Adipocyte (in vitro differentiated cells): ENCODE measurements at regions not wholly inside any gene's neighbourhood (a gene's known extent, or its start where the extent isn't known, plus 50 kb on each side); places are given as distances from the start of the nearest gene placed in this dataset.

Experiments used
- DNase-seq: peaks from one replicate; pipeline ENCODE4 v3.0.0-alpha.2; 2015; ENCODE audit warnings: low read depth
- H3K27me3 ChIP-seq: replicated peaks from 2 replicates; pipeline ENCODE4 v1.7.0; 2013; ENCODE audit warnings: mild to moderate bottlenecking, low read length, moderate library complexity; ENCODE audit not compliant: control insufficient read depth, insufficient read depth
- H3K36me3 ChIP-seq: 2 replicates; pipeline ENCODE4 v1.7.0; 2013; ENCODE audit warnings: low read length, mild to moderate bottlenecking, moderate library complexity; ENCODE audit not compliant: control insufficient read depth, insufficient read depth, severe bottlenecking
- H3K4me1 ChIP-seq: 2 replicates; pipeline ENCODE4 v1.7.0; 2013; ENCODE audit warnings: mild to moderate bottlenecking, low read length, moderate library complexity; ENCODE audit not compliant: control insufficient read depth, insufficient read depth
- H3K4me3 ChIP-seq: 2 replicates; pipeline ENCODE4 v1.7.0; 2013; ENCODE audit warnings: mild to moderate bottlenecking, low read length, moderate library complexity
- H3K9ac ChIP-seq: 2 replicates; pipeline ENCODE4 v1.7.0; 2013; ENCODE audit warnings: mild to moderate bottlenecking, low read length, moderate library complexity
- H3K9me3 ChIP-seq: 2 replicates; pipeline ENCODE4 v1.7.0; 2013; ENCODE audit warnings: mild to moderate bottlenecking, low read length, moderate library complexity; ENCODE audit not compliant: control insufficient read depth

GRCh38 chr20:58000861-58001260 lies 227.6 kb downstream of the ANKRD60 start:
- no peak overlapping the region for H3K9ac ChIP-seq
- H3K4me3 ChIP-seq: no peak overlapping the region
- peaks cover 29% of the 10 kb centered on the region for H3K27me3 ChIP-seq
- no peaks in the 10 kb centered on the region for H3K36me3 ChIP-seq
- no peak for DNase-seq
- no peaks in the 10 kb centered on the region for H3K4me1 ChIP-seq
- no peaks in the 10 kb centered on the region for H3K9me3 ChIP-seq

GRCh38 chr20:57999465-58000111 lies 228.9 kb downstream of the ANKRD60 start:
- Histone ChIP-seq H3K27me3 (peaks cover 20% of the 10 kb centered on the region), H3K4me3 (no peak overlapping the region), H3K9ac (no peak overlapping the region), H3K4me1 (no peaks in the 10 kb centered on the region), H3K9me3 (no peaks in the 10 kb centered on the region), H3K36me3 (no peaks in the 10 kb centered on the region)
- DNase-seq: no peak

- no peaks in the 10 kb centered on the region for H3K9me3 ChIP-seq
- no peak overlapping the region for H3K9ac ChIP-seq
- no peak overlapping the region for H3K4me3 ChIP-seq
- no peaks in the 10 kb centered on the region for H3K36me3 ChIP-seq
- no peaks in the 10 kb centered on the region for H3K4me1 ChIP-seq
- DNase-seq: no peak
- H3K27me3 ChIP-seq: peaks cover 15% of the 10 kb centered on the region
Measured at GRCh38 chr20:57998981-57999464, 229.4 kb downstream of the ANKRD60 start.

GRCh38 chr20:57998276-57998675 lies 230.2 kb downstream of the ANKRD60 start:
- Histone ChIP-seq H3K9ac (no peak overlapping the region), H3K9me3 (no peaks in the 10 kb centered on the region), H3K27me3 (peaks cover 13% of the 10 kb centered on the region), H3K36me3 (no peaks in the 10 kb centered on the region), H3K4me3 (no peak overlapping the region), H3K4me1 (no peaks in the 10 kb centered on the region)
- no peak for DNase-seq

GRCh38 chr20:57996936-57997890 lies 231.2 kb downstream of the ANKRD60 start:
- peak; percentile 58 for DNase-seq
- Histone ChIP-seq H3K4me1 (no peaks in the 10 kb centered on the region), H3K9me3 (no peaks in the 10 kb centered on the region), H3K9ac (no peak overlapping the region), H3K27me3 (peaks cover 13% of the 10 kb centered on the region), H3K36me3 (no peaks in the 10 kb centered on the region), H3K4me3 (no peak overlapping the region)

- DNase-seq: no peak
- H3K9ac ChIP-seq: no peak overlapping the region
- no peak overlapping the region for H3K4me3 ChIP-seq
- no peaks in the 10 kb centered on the region for H3K9me3 ChIP-seq
- peaks cover 4% of the 10 kb centered on the region for H3K4me1 ChIP-seq
- no peaks in the 10 kb centered on the region for H3K36me3 ChIP-seq
- peaks cover 13% of the 10 kb centered on the region for H3K27me3 ChIP-seq
Measured at GRCh38 chr20:57996465-57996864, 232.0 kb downstream of the ANKRD60 start.

GRCh38 chr20:57995381-57995977 lies 233.0 kb downstream of the ANKRD60 start:
- H3K9me3 ChIP-seq: no peaks in the 10 kb centered on the region
- no peaks in the 10 kb centered on the region for H3K36me3 ChIP-seq
- H3K27me3 ChIP-seq: peaks cover 13% of the 10 kb centered on the region
- no peak overlapping the region for H3K9ac ChIP-seq
- DNase-seq: no peak
- peaks cover 14% of the 10 kb centered on the region for H3K4me1 ChIP-seq
- H3K4me3 ChIP-seq: no peak overlapping the region

GRCh38 chr20:57993716-57994431 lies 234.6 kb downstream of the ANKRD60 start:
- peak; percentile 21 for DNase-seq
- Histone ChIP-seq H3K4me3 (no peak overlapping the region), H3K4me1 (peaks cover 19% of the 10 kb centered on the region), H3K9ac (no peak overlapping the region), H3K27me3 (peaks cover 8% of the 10 kb centered on the region), H3K9me3 (no peaks in the 10 kb centered on the region), H3K36me3 (no peaks in the 10 kb centered on the region)

- peak; percentile 94 for DNase-seq
- H3K4me3 ChIP-seq: peak overlapping the region; percentile 7
Measured at GRCh38 chr20:57991211-57991881, 237.1 kb downstream of the ANKRD60 start.

GRCh38 chr20:57990396-57990987 lies 238.0 kb downstream of the ANKRD60 start:
- H3K9me3 ChIP-seq: no peaks in the 10 kb centered on the region
- H3K4me1 ChIP-seq: peaks cover 19% of the 10 kb centered on the region
- no peak overlapping the region for H3K9ac ChIP-seq
- no peaks in the 10 kb centered on the region for H3K27me3 ChIP-seq
- H3K36me3 ChIP-seq: no peaks in the 10 kb centered on the region
- no peak overlapping the region for H3K4me3 ChIP-seq
- peak; percentile 66 for DNase-seq

More at GRCh38 chr20:57991211-57991881, 237.1 kb downstream of the ANKRD60 start:
- peaks cover 19% of the 10 kb centered on the region for H3K4me1 ChIP-seq
- H3K36me3 ChIP-seq: no peaks in the 10 kb centered on the region
- no peak overlapping the region for H3K9ac ChIP-seq
- no peaks in the 10 kb centered on the region for H3K9me3 ChIP-seq
- H3K27me3 ChIP-seq: no peaks in the 10 kb centered on the region
